Right cardiac atrium (tissue), 5 donors: ENCODE measurements at regions not wholly inside any gene's neighbourhood (a gene's known extent, or its start where the extent isn't known, plus 50 kb on each side); places are given as distances from the start of the nearest gene placed in this dataset.

Source experiments
- ATAC-seq, 2 donors: fragments of 200-7000 bp; cut with Tn5 transposase; one replicate each; pipeline versions ENCODE4 v1.8.0 to v1.9.1; 2020; ENCODE audit warnings: moderate library complexity in 2 of 2, mild to moderate bottlenecking in 1 of 2
- DNase-seq, 3 donors: peaks; one replicate each; pipeline ENCODE4 v3.0.0-alpha.2; 2020
- H3K27ac ChIP-seq: one replicate; pipeline ENCODE4 v1.5.1; 2013; ENCODE audit warnings: mild to moderate bottlenecking, low read length, control low read depth, moderate library complexity
- H3K27me3 ChIP-seq: one replicate; pipeline ENCODE4 v1.6.1; 2013; ENCODE audit not compliant: control insufficient read depth, insufficient read depth
- H3K4me1 ChIP-seq: one replicate; pipeline ENCODE4 v1.6.1; 2013; ENCODE audit warnings: low read length; ENCODE audit not compliant: control insufficient read depth, insufficient read depth
- H3K4me3 ChIP-seq: one replicate; pipeline ENCODE4 v1.5.1; 2013; ENCODE audit warnings: low read length, control low read depth
- H3K9me3 ChIP-seq: one replicate; pipeline ENCODE4 v1.6.1; 2013; ENCODE audit warnings: low read length; ENCODE audit not compliant: control insufficient read depth
- WGBS: extraction: QIAGEN DNeasy Blood & Tissue Kit; methylation state at CpG from one replicate; pipeline ENCODE4 v1.1.7; 2013; 5-methylcytosine and 5-hydroxymethylcytosine counted together
- intact Hi-C, 4 donors: fragments of 100-400 bp; cut with DNase I; formaldehyde crosslinking; loops; one replicate each; pipeline versions ENCODE4 v1.11.0 to v1.14.0; 2022 to 2023
- donor health status: healthy with polysubstance abuse.
- donor health status: DM: no; HTN: yes; CAD: no.
- donor health status: DM: no; HTN: no; CAD: no.
- donor health status: DM: no; HTN: yes; CAD: no; lungs with severe emphysema.
- donor health status: DM: yes; HTN: yes; CAD: no.

GRCh38 chr6:167508919-167509852 is 184.3 kb downstream of the TTLL2 start:
- intact Hi-C loops = no loop called here
- Histone ChIP-seq H3K9me3 (no peaks in the 10 kb centered on the region), H3K4me1 (no peaks in the 10 kb centered on the region), H3K27ac (no peak overlapping the region), H3K4me3 (no peak overlapping the region), H3K27me3 (no peaks in the 10 kb centered on the region)
- ATAC-seq (no peak), DNase-seq (no peak)
- WGBS = 81% methylated on average over 29 of the region's 29 CpGs

DNA sequence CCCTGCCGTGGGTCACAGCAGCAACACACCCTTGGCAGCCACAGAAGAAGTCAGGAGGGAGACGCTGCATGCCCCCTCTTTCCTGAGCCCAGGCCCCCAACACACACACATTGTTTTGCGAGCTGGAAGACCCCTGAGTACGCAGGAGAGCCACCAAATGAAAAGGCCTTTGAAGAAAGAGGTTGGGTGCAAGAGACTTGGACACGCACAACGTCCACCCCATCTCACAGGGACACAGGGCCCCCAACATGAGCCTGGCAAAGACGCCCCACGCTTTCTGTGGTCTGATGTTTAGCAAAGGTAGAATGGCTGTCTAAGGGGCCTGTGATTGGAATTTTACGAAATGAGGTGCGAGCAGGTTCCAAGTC is 185.0 kb downstream of the TTLL2 start:
- Histone ChIP-seq H3K4me1 (no peaks in the 10 kb centered on the region), H3K27me3 (no peaks in the 10 kb centered on the region), H3K9me3 (no peaks in the 10 kb centered on the region), H3K27ac (no peak overlapping the region), H3K4me3 (no peak overlapping the region)
- DNase-seq (no peak), ATAC-seq (no peak)
- 89% methylated on average over 10 of the region's 10 CpGs for whole genome bisulfite sequencing
- intact Hi-C loops = no loop called here

- intact Hi-C loops = no loop called here
- no peak for DNase-seq
- no peaks in the 10 kb centered on the region for H3K27me3 ChIP-seq
- H3K27ac ChIP-seq = no peak overlapping the region
- WGBS = 79% methylated on average over 11 of the region's 11 CpGs
- no peak overlapping the region for H3K4me3 ChIP-seq
- no peaks in the 10 kb centered on the region for H3K9me3 ChIP-seq
- H3K4me1 ChIP-seq = no peaks in the 10 kb centered on the region
- ATAC-seq = no peak
These were observed 185.8 kb downstream of the TTLL2 start for GRCh38 chr6:167510648-167511047.

GRCh38 chr6:167512696-167513375 is 187.9 kb downstream of the TTLL2 start:
- intact Hi-C loops = no loop called here
- ATAC-seq (no peak), DNase-seq (no peak)
- Histone ChIP-seq H3K4me1 (no peaks in the 10 kb centered on the region), H3K27me3 (no peaks in the 10 kb centered on the region), H3K27ac (no peak overlapping the region), H3K9me3 (no peaks in the 10 kb centered on the region), H3K4me3 (no peak overlapping the region)
- 64% methylated on average over 11 of the region's 11 CpGs for WGBS

DNA sequence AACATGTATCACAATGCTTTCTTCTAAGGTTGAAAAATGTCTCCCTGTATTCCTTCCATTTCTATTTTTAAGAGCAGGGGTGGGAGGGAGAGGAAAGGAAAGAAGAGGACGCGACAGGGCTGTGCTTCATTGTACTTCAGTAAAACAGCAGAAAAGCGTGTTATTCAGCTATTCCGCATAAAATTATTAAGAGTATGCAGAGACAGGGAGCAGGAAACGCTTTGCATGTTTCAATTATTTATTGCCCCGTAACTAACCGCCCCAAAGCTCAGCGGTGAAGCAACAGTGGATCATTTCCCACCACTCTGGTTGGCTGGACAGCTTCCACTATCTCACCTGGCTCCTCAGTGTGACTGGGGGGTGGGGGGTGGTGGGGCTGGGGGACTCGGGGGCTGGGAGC is 188.9 kb downstream of the TTLL2 start:
- no peak for ATAC-seq
- WGBS = 60% methylated on average over 9 of the region's 9 CpGs
- intact Hi-C loops = no loop called here
- Histone ChIP-seq H3K4me3 (no peak overlapping the region), H3K27ac (no peak overlapping the region), H3K27me3 (no peaks in the 10 kb centered on the region), H3K4me1 (no peaks in the 10 kb centered on the region), H3K9me3 (no peaks in the 10 kb centered on the region)
- no peak for DNase-seq

- Histone ChIP-seq H3K27me3 (no peaks in the 10 kb centered on the region), H3K9me3 (no peaks in the 10 kb centered on the region), H3K4me1 (no peaks in the 10 kb centered on the region), H3K4me3 (no peak overlapping the region), H3K27ac (no peak overlapping the region)
- DNase-seq (no peak), ATAC-seq (no peak)
- intact Hi-C loops = no loop called here
- WGBS = 94% methylated on average over 6 of the region's 6 CpGs
These were observed 189.6 kb downstream of the TTLL2 start for GRCh38 chr6:167514524-167514923.

DNA sequence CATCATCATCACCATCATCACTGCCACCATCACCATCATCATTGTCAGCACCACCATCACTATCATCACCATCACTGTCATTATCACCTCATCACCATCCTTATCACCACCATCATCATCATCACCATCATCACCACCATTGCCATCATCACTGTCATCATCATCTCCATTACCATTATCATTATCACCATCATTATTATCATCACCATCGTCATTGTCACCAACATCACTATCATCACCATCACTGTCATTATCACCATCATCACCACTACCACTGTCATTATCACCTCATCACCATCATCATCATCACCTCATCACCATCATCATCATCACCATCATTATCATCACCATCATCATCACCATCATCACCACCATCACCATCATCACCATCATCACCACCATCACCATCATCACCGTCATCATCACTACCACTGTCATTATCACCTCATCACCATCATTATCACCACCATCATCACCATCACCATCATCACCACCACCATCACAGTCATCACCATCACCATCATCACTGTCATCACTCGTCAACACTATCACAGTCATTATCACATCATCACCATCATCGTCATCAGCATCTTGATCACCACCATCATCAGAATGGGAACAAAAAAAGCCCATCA is 191.1 kb downstream of the TTLL2 start:
- ATAC-seq (no peak), DNase-seq (no peak)
- Histone ChIP-seq H3K27me3 (no peaks in the 10 kb centered on the region), H3K27ac (no peak overlapping the region), H3K4me3 (no peak overlapping the region), H3K9me3 (no peaks in the 10 kb centered on the region), H3K4me1 (no peaks in the 10 kb centered on the region)
- 59% methylated on average over 4 of the region's 4 CpGs for WGBS
- intact Hi-C loops = no loop called here

DNA sequence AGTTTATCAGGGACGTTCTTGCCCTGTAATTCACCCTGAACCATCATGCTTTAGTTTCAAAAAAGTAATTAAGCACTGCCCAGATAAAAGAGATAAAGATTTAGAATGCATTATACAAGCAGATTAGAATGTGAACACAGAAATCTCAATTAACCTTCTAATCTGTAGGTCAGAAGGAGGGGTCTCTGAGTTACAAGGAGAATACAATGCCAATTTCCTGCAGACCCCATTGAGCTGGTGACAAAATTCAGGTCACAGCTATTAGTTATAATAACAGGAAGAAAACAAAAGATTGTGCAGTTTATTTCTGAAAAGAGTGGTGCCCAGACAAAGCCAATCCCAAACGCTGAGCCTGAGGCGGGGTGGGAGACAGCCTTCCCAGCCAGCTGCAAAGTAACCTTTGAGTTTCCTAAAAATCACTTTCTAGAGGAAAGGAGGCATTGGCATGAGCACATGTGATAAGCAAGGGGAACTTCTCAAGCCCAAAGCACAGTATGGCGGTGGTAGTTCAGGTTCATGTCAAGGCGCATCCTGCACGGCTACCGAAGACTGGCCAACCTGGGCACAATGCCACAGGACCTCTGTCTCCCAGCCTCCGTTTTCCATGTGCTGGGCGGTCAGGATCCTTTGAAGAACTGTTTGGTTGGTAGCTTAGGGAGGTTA is 192.5 kb downstream of the TTLL2 start:
- WGBS = 63% methylated on average over 9 of the region's 9 CpGs
- H3K27me3 ChIP-seq = no peaks in the 10 kb centered on the region

GRCh38 chr6:167523426-167523825 is 198.5 kb downstream of the TTLL2 start:
- WGBS = 88% methylated on average over 13 of the region's 13 CpGs
- intact Hi-C loops = no loop called here
- ATAC-seq (no peak), DNase-seq (no peak)
- Histone ChIP-seq H3K4me3 (no peak overlapping the region), H3K27me3 (no peaks in the 10 kb centered on the region), H3K4me1 (peaks cover 3% of the 10 kb centered on the region), H3K9me3 (no peaks in the 10 kb centered on the region), H3K27ac (no peak overlapping the region)

More for the DNA sequence above, 192.5 kb downstream of the TTLL2 start:
- DNase-seq (no peak), ATAC-seq (no peak)
- Histone ChIP-seq H3K4me3 (no peak overlapping the region), H3K4me1 (no peaks in the 10 kb centered on the region), H3K9me3 (no peaks in the 10 kb centered on the region), H3K27ac (no peak overlapping the region)
- intact Hi-C loops = no loop called here

DNA sequence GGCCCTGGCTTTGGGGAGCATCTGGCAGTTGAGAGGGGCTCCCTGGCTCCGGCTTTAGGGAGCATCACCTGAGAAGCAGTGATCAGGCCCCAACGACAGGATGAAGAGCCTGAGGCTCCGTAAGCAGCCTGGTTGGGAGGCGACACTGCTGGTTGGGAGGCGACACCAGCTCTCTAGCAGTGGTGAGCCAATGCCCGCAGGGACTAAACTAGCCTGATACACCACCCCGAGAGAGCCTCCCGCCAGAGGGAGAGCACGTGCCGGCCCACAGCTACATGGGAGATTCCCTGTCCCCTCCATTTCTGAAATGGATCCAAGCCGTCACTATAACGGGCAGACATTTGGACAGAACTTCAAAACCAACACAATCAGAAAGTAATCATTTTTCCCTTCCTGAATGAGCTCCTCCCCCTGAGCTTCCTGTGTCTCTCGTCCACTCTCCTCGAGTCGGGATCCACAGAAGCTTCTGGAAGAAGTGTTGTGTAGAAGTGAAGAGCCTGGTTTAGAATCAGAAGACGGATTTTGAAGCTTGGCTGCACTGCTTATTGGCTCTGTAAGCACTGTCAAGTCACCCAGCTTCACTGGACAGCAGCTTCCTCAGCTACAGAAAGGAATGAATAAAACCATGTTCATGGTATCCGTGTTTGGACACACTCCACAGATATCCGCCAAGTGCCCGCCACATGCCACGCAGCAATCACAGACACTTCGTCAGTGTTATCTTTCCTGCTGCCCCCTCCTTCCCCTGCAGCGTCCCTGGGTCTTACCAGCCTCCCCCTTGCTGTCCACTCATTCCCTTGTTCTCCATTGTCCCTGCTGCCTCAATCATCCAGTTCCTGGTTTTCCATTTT is 199.6 kb downstream of the TTLL2 start:
- intact Hi-C loops = no loop called here
- H3K9me3 ChIP-seq = no peaks in the 10 kb centered on the region
- 40% methylated on average over 22 of the region's 22 CpGs for WGBS
- no peaks in the 10 kb centered on the region for H3K27me3 ChIP-seq
- DNase-seq (peak in 1 of 3 donors; percentile 58), ATAC-seq (peak; percentile 60 to 78)
- H3K4me3 ChIP-seq = no peak overlapping the region
- peaks cover 3% of the 10 kb centered on the region for H3K4me1 ChIP-seq
- no peak overlapping the region for H3K27ac ChIP-seq
